RKO (cell line): ENCODE measurements at regions not wholly inside any gene's neighbourhood (a gene's known extent, or its start where the extent isn't known, plus 50 kb on each side); places are given as distances from the start of the nearest gene placed in this dataset.
A peak's percentile ranks its signal among the peaks of the same experiment; 100 is the strongest.
"Not testable (repeated sequence)": the region's sequence is repeated elsewhere in the genome, so short reads cannot be mapped to it uniquely, and the experiment has no call there.

Source experiments
- DNase-seq: peaks from one replicate; pipeline ENCODE4 v3.0.0-alpha.2; 2016; ENCODE audit warnings: low spot score

DNA sequence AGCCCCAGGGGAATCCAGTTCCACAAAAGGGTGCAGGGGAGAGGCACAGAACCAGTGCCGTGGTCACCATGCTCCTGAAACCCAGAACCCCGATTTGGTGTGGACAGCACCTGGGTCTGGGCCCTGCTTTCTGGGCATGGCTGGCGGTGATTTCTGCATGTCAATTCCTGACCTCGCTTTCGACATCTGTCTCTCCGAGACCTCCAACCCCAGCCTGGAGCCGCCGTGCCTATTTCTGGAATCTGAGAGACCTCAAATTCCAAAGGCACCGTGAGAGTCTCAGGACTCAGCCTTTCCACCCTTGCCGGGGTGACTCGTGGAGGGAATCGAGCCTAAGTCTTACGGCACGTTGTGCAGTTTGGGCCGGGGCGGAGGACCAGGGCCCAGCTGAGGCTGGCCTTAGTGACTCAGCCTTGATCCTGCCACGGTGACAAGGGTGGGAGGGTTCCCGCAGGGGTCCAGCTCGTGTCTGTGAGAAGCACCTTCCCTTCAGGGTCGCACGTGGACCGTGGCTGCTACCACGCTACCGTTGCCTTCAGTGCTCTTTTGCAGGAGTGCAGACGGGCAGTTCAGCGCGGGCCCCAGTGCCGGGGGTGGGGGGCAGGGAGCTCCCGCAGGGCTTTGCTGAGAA, 133.7 kb downstream of the PXDC1 start:
- no peak for DNase-seq

DNA sequence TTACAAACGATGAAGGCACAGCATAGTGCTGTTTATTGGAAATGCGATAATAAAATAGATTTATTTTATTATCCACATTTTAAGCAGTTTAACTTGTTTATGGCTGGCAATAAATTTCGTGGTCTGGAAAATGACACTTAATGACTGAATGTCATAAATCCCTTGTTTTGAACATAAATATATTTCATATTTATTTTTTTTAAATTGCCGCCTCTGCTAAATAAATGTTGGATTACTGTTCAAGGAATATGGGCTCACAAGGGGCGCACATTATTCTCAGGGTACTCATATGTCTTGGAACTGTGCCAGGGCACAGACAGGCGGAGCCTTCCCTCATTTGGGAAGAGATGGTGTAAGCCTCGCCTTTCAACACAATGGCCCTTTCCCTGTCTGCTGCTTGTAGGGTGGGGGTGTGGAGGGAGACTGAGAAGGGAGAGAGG, 134.3 kb downstream of the PXDC1 start:
- DNase-seq, result no peak

DNA sequence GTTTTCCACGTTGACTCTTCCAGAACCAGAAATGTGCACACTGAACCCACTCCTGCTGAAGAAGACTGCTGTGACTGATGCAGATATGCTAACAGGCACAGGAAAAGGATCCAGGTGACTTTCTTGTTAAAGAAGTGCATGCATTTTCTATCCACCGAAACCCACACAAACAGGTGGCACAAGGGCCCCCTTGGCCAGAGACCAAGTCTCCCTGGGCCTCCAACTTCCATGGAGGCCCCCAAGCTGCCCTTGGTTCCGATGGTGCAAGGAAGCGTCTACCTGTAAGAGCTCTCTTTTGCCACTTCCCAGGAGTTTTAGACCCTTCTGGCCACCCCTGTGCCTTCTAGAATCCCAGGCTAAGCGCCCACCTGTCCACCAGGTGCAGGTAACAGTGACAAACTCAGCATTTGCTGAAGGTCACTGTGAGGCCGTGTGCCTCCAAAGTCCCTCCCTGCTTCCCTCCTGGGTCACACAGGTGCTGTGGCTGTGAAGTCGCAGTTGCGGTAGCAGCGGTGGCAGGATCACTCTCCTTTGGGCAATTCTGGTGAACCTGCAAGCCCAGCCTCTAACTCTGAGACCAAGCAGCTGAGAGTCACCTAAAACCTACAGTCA, 134.8 kb downstream of the PXDC1 start:
- no peak for DNase-seq

DNA sequence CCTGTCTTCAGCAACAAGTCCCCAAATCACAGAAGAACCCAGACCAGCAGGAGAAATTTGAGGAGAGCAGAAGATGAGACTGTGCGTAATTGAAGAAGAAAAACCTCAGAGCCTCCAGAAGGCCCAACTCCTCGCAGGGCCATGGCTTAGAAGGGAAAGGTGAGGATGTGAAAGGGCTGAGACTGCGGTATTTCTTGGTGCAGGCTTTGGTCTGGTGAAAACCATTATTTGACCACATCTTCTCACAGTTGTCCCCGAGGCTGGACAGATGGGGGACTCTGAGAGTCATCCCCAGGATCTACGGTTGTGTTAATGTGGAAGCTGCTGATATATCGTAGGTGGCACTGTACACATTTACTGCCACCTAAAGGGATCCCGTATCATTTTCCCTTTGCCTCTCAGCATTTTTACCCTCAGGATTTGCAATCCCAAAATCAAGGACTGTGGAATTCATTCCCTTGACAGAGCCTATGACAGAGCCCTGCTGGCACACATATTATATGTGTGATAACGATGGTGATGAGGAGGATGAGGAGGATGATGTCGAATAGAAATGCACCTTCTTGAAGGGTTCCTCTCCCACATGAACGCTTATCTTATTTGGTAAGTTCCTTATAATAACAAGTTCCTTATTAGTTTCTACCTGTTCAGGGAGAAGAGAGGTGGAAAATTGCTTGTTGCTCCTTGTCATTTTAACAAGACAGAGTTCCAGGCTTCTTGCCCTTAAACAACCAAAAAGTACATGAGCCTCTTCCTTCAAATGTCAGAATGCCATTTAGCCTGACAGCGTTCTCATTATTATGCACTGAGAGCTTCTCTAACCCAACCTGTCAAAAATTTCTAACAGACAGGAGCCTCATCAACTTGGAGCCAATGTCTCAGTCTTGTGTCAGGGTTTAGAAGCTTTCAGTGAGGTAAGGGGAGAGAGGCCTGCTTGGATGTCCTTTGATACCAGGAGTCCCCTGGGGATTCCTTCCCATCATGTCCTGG, 135.8 kb downstream of the PXDC1 start:
- no peak for DNase-seq

DNA sequence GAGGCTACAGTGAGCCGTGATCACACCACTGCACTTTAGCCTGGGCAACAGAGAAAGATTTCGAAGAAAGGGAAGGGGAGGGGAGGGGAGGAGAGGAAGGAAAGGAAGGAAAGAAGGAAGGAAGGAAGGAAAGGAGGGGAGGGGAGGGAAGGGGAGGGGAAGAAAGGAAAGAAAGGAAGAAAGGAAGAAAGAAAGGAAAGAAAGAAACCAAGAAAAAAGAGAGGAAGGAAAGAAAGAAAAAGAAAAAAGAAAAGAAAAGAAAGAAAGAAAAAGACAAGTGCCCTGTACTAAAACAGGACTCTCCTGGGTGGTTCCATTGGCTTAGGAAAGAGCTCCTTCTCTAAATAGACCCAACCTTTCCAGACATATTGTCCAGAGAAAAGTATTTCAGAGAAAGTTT, 136.6 kb downstream of the PXDC1 start:
- no peak for DNase-seq

DNA sequence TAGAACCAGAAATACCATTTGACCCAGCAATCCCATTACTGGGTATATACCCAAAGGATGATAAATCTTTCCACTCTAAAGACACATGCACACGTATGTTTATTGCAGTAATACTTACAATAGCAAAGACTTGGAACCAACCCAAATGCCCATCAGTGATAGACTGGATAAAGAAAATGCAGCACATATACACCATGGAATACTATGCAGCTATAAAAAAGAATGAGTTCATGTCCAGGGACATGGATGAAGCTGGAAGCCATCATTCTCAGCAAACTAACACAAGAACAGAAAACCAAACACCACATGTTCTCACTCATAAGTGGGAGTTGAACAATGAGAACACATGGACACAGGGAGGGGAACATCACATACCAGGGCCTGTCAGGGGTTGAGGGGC, 137.9 kb downstream of the PXDC1 start:
- DNase-seq, result not testable (repeated sequence)

DNA sequence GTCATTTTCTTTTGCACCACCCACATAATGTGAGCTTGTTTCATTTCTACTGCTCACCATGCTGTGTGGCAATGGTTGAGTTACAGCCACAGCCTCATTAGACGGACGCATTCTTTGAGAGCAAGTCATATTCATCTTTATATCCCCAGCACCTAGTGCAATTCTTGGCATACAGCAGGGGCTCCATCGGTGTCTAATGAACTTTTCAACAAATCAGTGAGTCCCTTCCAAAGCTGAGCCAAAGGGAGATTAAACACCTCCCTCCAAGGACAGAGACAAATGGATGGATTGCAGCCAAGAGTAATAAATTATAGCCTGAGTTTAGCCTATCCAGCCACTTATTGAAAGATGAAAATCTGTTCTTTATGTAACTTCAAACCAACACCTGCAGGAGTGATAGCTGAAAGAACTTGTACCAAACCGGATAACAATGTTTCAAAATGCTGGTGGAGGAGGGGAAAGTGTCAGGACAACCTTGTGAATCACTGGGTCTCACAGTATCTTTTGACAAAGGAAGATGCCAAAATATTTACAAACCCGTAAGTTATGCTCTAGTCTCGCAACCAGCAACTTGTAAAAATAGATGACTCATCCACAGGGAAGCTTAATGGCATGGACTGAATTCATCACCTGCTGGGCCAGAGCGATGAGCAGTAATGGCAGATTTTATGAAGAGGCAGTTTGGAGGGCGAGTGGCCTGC, 139.0 kb downstream of the PXDC1 start:
- DNase-seq, result peak; percentile 49

DNA sequence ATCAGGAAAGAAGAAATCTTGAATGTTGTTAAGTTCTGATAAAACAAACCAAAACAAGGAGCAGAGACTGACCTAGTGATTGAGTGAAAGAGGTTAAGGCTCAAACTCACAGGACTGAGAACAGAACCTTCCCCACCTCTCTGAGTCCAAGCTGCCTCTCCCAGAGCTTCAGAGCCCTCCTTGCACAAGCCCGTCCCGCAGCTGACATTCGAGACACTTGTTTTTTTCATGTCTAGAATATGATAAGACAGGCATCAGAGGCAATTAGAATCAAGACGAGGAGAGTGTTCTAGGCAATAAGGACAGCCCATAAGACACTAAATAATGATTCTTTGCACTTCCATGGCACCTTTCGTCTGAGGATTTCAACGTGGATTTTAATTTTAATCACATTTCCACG, 140.6 kb downstream of the PXDC1 start:
- no peak for DNase-seq

DNA sequence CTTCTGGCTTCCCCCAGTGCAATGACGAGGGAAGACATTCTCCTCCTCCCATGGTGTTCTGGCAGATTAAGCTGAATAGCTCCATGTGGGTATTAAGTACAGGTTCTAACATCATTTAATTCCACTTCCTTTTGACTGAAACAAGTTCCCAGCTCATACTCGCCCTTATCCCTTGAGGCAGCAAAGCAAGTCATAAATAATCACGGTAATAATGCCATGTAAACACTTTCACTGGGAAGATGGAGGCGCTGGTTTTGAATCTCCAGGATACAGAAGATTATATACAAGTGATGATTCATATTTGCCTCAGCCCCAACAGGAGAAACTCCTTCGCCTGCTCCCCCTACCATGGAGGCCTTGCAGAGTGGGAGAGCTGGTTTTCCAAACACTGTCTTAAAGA, 141.3 kb downstream of the PXDC1 start:
- DNase-seq, result no peak

DNA sequence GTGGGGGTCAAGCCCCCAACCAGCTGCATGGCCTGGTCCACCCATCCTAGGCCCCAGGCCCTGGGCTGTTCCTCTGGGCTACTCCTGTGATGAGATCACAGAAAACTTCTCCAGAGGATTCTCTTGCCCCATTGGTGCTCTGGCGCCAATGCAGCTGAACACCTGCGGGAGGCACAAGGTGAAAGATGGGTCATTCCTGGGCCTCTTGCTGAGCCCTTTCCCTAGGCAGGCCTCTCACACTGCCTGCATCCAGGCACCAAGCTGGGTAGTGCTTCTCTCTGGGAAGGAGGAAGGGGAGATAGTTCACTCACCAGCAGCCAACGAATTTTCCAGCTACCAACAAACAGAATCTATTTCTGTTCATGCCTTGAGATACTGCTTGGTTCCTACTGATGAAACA, 142.1 kb downstream of the PXDC1 start:
- DNase-seq, result no peak

DNA sequence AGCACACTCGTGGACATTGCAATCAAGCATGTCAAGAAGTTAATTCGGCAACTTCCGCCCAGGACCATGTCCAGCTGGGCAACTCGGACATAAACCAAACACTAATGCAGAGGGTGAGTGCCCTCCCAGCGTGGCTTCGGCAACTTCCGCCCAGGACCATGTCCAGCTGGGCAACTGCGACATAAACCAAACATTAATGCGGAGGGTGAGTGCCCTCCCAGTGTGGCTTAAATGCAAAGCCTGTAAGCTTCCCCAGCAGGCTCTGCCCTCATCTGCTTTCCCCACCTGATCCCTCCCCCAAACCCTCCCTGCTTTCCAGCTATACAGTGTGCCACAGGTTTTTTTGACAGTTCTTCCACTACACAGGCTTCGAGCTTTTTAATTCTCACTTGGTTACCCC, 143.4 kb downstream of the PXDC1 start:
- no peak for DNase-seq

DNA sequence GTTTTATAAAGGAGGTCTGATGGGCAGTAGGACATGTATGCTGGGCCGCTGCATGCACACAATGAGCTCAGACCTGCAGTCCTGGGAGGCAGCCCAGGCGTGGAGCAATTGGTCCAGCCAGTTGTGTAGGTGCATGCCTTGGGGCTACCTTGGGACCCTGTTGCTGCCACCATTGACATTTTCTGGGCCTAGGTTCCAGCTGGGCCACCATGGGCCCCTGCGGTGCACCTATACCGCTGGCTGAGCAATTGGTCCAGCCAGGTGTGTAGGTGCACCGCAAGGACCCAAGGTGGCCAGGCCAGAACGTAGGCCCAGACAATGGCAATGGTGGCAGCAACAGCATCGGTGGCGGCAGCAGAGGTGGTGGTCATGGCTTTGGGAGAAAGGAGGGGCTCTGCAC, 143.9 kb downstream of the PXDC1 start:
- DNase-seq, result no peak

DNA sequence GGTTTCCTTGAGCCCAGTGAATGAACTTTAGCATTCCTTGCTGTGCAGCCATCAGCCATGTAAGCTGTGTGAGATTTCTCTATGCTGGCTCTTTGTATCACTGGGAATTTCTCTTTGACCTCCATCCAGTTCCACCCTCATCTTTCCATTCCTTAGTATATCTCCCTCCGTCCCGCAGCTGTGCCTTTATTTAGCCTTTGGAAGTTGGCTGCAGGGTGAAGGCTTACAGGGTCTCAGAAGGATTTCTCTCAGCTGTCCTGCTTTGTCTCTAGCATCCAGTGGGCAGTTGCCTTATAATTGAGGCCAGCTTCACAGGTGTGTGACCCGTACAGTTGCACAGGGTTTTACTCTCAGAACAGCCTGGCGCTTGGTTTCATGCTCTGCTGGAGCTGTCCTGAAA, 144.3 kb downstream of the PXDC1 start:
- no peak for DNase-seq

DNA sequence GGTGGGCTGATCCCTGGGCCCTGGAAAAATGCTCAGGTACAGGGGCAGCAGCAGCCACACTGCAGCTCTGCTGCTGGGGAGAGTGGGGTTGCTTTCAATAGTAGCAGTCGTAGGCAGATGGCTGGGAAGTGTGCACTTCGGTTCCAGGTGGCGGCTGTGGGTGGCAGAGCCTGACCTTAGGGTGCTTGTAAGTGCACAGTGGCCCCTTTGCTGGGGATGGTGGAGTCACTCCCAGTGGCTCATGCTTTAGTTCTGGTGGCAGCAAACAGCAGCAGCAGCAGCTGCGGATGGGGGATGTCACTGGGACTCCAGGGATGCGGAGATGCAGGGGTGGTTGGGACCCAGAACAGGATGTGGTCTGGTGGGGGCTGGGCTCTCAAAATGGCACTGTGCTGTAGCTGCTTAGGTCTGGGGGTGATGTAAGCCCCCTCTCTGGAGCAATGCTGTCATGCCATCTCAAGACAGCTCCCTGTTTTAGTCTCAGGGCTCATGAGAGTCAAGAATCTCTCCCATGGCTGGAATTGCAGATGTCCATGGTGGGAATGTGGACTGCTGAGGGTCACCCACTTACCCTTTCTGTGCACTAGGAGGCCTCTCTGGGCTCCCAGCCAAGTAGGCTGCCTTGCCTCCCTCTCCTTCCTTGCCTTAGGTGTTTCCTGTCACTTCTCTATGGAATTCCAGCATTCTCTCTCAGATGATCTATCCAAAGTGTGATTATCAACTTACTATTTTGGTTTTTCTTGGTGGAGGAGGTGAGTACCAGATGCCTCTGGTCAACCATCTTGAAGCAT, 146.7 kb upstream of the SLC22A23 start:
- no peak for DNase-seq

DNA sequence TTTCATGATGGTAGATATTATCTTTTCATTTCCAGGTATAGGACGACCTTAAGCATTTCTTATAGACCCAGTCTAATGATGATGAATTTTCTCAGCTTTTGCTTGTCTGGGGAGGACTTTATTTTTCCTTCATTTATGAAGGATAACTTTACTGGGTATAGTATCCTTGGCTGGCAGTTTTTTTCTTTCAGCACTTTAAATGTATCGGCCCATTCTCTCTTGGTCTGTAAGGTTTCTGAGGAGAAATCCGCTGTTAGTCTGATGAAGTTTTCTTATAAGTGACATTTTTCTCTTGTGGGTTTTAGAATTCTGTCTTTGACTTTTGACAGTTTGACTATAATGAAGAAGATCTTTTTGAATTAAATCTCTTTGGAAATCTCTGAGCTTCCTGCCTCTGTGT, 144.7 kb upstream of the SLC22A23 start:
- no peak for DNase-seq

DNA sequence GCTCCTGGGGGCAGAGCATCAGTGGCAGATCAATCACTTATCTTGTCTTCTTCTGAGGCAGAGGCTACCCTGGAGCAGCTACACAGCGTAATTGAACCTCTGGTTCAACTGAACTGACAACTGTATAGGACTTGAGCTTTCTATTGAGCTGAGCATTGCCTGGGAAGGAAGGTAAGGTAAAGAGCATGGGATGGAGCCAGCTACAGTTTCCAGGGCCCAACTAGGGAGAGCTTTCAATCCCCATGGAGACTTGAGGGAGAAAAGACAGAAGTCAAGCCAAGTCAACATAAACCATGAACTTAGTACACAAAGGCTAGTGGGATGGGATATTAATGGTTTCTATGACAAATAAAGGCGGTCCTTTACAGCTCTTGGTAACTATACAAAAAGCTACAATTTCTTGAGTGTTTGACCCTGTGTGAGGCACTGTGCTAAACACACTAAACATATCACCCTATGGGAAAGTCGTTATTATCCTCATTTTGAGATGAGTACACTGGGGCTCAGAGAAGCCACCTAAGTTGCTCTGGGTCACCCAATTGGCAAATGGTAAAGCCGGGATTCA, 140.7 kb upstream of the SLC22A23 start:
- DNase-seq, result no peak

DNA sequence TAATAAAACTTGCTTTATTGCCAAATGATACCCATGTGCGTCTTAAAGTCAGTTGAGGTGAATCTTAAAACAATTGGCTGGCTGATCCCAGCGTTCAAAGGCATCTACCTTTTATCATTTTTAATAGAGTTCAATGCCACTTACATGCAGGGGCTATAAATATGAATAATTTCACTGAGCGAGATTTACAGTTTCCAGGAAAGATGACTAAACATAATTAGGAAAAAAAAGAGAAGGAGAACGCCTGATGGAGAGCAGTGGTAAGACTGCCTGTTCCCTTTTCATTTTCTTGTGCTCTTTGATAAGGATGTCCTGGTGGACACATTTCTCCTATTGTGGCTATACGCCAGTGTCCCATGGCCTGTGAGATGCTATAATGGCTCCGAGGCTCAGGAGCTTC, 139.9 kb upstream of the SLC22A23 start:
- no peak for DNase-seq

DNA sequence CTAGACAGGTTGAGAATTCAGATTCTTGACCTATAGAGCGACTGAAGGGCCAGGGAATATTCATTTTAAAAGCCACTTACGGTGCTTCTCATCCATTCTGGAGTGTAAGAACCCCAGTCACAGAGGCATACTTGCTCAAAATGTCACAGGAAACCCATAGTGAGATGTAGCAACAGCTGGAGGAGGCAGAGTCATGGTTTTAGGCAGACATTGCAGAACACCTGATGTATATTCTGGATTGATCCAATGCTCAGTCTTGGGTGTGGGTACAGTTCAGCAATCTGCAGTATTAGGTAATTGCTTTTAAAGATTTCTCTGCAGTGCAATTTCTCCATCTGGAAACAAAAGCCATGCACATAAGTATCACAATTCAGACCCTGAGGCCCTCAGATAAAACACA, 137.4 kb upstream of the SLC22A23 start:
- no peak for DNase-seq

DNA sequence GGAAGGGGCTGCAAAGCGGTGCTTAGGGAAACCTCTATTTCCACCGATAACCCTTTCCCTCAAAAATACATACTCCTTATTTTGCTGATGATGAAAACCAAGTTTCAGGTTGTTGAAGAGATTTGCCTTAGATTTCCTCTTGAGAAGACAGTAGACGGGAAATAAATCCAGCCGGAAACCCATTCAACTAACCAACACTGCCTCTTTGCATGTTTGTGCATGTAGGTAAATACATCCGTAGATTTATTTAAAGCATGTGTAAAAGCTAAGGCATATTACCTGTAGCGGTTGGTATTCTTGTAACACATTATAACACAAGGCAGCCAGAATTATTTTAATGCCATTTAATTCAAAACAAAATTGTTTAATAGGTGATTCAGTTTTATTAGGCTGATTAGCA, 136.3 kb upstream of the SLC22A23 start:
- no peak for DNase-seq

DNA sequence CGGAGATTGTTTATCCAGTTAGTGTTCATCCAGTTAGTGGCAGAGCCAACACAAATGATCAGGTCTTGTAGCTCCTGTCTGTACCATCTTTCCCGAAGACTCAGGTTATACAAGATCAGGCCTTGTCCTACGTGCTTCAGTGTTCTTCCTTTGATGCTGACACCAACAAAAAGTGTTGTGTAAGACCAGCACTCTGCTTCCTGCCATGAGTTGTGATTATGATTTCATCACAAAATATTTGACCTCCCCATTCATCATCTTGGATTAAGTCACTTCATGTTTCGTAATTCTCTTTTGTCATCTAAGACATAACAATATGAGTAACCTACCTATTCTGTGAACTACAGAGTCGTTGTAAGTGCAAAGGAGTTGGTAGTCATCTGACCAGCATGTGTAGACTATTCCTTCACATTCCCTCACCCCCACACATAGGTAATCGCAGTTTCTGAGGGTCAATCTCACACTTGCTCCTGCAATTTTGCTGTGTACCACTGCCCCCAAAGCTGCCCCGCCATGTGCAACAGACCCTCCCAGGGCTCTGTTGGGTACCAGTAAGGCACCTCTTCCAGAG, 135.6 kb upstream of the SLC22A23 start:
- peak; percentile 86 for DNase-seq

DNA sequence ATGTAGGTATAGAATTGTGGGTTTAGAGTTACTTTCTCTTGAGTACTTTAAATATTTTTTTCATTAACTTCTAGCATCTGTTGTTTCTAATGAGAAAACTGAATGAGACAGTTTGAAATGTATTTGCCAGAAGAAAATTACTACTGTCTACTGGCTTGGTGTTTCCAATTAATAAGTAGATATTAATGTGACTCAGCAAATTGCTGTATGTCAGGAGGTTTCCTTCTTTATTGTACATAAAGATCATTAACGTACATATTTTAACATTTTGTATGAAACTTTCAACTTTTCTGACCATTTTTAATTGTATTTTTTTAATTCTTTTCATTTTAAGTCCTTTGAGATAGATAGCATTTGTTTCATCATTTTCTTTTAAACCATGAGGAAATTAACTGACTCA, 135.1 kb upstream of the SLC22A23 start:
- no peak for DNase-seq
